GOT3 (cell line): ENCODE measurements at regions not wholly inside any gene's neighbourhood (a gene's known extent, or its start where the extent isn't known, plus 50 kb on each side); places are given as distances from the start of the nearest gene placed in this dataset.
"Not testable (repeated sequence)": the region's sequence is repeated elsewhere in the genome, so short reads cannot be mapped to it uniquely, and the experiment has no call there.

Experiments used
- DNase-seq: peaks from one replicate; lab custom pipeline; 2025; ENCODE audit warnings: mixed read lengths; lab: John Stamatoyannopoulos, UW

DNA sequence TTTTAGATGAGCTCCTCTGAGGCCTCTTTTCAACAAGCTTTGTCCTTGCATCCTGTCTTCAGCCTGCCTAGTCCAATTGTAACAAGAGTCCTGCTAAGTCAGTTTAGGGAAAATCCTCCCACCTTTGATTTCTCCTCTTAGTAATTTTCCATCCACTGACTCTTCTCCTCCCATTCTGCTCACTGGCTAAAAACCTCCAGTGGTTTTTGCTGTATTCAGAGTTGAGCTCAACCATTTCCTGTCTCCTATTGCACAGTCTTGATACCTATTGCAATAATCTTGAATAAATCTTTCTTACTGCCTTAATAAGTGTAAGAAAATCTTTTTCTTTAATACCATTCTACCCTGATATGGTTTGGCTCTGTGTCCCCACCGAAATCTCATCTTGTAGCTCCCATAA lies 117.8 kb upstream of the ENPP6 start:
- DNase-seq: no peak

DNA sequence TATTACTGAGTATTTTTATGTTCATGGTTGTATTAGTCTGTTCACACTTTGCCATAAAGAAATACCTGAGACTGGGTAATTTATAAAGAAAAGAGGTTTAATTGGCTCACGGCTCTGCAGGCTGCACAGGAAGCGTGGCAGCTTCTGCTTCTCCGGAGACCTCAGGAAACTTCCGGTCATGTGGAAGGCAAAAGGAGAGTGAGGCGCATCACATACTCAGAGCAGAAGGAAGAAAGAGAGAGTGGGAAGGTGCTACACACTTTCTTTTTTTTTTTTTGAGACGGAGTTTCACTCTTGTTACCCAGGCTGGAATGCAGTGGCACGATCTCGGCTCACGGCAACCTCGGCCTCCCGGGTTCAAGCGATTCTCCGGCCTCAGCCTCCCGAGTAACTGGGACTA lies 115.8 kb upstream of the ENPP6 start:
- DNase-seq: not testable (repeated sequence)

DNA sequence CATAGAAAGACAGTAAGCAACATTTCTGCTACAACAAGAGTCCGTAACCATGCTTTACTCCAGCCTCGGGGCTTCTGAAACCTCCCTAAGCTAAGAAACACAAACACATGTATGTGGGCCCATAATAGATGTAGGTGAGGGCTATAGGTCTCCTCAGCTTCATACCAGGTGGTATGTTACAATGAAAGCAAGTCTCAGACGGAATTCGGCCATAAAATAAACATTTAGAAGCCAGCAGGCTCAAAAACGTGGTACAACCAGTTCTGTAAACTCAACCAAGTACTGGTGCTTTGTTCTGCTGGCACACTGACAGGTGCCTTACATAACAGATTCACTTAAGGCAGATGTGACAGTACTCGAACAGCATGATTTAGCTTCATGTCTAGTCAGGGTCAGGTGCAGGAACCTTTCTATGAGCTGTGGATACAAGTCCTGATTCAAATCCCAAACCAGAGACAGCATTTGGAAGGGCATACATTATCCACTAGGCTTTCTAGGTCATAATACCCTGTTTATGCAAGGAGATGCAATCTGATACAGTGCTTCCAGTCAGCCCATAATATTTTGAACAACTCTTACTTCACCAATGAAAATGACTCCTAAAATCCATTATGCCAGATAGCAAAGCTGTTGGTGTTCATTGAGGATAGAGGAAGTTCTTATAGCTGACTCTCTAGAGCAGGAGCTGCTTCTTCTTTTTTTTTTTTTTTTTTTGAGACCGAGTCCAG lies 113.8 kb upstream of the ENPP6 start:
- DNase-seq: no peak

DNA sequence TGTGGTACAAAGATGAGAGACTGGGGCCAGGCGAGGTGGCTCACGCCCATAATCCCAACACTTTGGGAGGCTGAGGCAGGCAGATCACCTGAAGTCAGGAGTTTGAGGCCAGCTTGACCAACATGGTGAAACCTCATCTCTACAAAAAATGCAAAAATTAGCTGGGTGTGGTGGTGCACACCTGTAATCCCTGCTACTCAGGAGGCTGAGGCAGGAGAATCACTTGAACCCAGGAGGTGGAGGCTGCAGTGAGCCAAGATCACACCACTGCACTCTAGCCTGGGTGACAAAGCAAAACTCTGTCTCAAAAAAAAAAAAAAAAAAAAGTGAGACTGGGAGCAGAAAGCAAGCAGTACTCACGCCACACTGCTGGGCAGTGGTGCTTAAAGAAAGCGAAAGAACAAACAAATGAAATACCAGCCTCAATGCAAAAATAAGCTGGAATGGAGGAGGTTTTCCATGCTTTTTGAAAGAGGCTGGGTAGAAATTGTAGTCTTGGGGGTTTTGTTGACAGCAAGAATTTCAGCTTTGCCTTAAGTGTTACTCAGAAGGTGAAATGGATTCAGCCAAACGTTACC lies 112.9 kb upstream of the ENPP6 start:
- not testable (repeated sequence) for DNase-seq

DNA sequence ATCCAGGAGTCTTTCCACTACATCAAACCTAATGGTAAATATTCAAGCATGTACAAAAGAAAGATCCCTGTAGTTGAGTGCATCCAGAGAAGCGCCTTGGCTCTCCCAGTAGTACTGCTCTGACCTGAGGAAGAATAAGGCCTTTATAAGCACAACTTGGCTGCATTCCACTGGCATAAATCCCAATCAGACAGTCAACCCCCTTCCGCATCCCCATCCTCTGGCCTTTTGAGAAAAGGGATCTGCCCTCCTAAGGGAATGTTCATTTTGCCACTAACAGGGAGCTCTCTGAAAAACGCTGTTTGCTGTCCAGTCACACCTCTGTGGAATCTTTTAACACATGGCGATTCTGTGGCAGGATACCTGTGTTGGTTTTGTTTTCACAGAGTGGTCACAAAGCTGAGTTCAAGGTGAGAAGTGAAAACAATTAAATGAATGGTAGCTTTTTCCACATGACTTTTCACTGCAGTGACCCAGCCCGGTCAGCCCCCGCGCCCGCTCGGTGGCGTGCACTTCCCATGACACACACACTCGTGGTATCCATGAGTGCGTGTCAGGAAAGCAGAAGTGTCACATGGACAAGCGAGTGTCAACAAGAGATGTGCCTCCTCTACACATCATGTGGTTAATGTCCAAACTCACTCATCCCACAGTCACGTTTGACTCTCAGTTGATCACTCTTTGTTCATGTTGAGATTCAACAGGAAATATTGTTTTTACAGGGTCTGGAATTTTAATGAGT lies 112.2 kb upstream of the ENPP6 start:
- no peak for DNase-seq

DNA sequence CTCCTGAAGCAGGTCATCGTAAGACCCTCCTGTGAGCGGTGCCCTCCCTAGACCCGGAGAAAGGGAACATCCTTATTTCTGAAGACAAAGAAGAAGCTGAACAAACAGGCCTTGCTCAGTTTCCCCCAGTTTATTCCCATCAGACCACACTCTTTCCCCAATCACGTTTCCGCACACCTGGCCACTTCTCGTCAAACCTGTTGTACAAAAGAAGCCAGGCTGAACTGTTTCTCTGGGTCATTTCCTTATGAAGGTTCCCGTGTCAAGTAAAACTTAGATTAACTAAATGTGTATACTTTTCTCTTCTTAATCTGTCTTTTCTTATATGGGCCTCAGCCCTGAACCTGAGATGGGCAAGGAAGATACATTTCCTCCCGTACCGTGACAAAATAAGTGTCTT lies 111.6 kb upstream of the ENPP6 start:
- DNase-seq: no peak

DNA sequence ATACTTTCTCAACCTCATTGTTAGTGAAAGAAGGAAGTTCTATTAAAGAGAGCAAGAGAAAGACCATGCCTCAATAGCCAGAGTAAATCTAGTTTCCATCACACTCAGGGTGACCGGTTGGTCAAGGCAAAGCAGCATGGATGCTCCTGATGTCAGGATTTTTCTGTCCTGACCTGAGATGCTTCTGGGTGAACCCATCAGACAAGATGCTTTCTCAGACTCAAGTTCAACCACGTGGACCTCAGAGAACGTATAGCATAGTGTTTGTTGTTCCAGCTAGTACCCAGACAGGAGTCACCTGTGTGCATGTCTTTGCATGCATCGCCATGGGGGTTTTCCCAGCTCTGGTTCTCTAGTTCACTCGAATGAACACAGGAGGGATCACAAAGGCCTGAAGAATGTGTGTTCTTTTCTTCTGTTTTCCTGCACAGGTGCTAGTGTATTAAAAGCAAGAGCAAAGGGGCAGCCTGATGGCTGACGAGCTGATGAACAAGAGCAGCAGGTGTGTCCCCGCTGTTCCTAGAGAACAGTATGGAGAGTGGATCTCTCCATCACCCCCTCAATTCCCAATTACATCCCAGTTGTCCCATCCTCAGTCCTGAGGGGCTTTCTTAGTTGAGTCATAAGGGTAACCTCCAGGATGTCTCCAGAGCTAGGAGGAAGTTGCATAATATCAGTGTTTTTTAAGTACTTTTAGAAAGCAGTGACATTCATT lies 110.5 kb upstream of the ENPP6 start:
- DNase-seq: no peak

DNA sequence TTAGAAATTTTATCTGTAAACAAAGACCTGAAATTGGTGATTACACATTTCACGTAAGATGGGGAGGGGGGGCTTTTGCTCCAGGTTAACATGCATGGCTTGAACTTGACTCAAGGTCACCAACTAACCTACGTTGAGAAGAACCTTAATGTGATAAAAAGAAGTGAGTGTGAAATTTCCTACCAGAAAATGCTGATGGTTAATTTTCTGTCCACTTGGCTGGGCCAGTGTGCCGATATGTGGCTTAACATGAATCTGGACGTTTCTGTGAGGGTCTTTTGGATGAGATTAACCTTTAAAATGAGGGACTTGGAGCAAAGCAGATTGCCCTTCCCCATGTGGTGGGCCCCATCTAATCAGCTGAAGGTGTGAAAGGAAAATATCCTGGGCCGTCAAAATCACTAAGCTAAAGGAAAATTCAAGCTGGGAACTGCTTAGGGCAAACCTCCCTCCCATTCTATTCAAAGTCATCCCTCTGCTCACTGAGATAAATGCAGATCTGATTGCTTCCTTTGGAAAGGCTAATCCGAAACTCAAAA lies 107.3 kb upstream of the ENPP6 start:
- DNase-seq: no peak

DNA sequence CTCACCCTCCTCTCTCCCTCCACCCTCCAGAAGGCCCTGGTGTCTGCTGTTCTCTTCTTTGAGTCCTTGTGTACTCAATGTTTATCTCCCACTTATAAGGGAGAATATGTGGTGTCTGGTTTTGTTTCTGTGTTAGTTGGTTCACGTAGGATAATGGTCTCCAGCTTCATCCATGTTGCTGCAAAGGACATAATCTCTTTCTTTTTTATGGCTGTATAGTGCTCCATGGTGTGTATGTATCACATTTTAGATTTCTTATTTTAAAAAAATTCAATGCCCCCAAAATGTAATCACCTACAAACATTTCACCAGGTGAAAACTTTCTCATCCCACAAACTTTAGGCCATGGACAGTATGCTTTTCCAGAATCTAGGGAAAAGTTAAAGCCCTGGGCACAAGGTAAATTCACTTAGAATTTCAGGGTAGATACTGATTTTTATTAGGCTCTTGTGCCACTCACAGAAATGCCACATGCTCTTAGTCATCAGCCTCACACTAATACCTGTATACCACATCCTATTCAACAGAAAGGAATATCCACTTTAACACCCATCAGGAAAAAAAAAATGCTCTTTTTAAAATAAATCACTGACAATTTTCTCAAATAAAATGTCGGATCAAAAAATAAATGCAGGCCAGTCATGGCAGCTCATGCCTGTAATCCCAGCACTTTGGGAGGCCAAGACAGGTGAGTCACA lies 104.8 kb upstream of the ENPP6 start:
- no peak for DNase-seq

DNA sequence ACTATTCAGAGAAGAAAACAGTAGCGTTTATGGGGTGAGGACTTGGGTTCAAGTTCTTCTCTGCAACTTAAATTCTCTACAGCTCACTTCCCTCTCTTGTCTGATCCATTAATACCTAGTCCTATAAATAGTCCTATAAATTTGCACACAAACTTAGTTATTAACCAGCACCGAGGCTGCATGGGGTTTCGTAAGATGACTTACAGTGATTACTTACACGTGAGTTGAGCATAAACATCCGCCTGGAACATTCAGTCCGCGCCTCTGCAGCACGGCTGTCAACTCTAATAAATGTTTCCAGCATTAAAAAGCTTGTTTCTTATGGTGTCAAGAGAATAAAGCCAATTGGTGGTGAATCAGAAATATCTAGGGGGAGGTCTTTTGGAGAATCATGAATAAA lies 103.0 kb upstream of the ENPP6 start:
- no peak for DNase-seq

DNA sequence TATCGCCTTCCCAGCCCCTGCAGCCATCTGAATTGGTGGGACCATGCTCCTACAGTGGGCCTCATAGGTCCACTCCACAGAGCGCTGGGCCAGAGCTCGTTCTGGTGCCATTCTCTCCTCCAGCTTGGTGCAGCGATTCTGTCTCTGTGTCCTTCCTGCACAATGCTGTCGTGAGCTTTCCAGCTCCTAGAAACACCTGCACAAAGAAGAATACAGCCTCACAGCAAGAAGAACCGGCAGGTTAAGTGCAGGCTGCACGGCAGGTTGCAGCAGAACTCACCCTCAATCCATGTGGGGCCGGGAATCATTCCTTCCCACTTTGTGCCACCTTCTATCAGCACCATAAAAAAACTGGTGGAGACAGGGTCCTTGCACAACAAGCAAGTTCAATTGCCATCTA lies 101.2 kb upstream of the ENPP6 start:
- DNase-seq: no peak

DNA sequence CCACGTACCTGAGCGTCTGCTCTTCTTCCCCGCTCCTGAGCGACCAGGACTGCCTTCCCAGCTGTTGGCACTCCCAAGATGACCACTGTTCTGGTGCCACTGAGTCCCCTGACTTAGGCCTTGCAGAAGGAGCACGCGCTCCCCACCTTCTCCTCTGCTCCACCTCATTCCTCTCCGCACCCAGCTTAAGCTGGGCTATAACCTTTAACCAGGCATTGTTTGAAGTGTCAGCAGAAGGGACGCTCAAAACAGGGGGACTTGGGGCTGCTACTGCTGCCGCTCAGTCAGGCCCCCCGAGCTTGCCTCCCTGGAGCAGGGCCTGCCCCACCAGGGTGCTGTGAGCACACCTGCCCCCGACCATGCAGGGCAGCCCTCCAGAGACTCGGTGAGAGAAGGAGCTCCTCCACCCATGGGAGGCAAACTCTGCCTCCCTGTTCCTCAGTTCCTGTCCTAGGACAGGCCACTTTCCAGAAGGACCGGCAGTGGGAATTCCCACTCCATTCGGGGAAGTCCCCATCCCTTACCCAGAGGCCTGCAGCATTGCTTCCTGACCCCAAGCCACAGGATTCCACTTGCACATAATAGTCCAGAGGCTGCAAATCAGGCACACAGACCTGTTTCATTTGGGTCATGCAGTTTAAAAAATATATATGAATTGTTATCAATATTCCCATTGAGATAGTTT lies 99.7 kb upstream of the ENPP6 start:
- no peak for DNase-seq

DNA sequence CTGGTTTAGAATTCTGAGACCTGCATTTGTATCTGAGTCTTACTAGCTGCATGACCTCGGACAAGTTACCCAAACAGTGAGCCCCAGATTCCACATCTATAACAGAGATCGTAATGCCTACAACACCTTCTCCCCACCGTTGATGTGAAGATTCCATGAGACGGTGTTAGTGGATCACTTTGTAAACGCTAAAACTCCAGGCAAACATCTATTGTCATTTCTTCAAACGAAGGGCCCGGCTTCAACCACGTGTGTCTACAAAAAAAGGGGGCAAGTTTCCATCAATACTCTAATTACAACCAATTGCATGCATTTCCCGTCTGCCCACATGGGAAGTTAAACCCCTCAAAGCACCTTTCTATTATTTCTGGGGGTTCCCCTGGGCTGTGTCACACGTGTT lies 99.1 kb upstream of the ENPP6 start:
- DNase-seq: no peak

DNA sequence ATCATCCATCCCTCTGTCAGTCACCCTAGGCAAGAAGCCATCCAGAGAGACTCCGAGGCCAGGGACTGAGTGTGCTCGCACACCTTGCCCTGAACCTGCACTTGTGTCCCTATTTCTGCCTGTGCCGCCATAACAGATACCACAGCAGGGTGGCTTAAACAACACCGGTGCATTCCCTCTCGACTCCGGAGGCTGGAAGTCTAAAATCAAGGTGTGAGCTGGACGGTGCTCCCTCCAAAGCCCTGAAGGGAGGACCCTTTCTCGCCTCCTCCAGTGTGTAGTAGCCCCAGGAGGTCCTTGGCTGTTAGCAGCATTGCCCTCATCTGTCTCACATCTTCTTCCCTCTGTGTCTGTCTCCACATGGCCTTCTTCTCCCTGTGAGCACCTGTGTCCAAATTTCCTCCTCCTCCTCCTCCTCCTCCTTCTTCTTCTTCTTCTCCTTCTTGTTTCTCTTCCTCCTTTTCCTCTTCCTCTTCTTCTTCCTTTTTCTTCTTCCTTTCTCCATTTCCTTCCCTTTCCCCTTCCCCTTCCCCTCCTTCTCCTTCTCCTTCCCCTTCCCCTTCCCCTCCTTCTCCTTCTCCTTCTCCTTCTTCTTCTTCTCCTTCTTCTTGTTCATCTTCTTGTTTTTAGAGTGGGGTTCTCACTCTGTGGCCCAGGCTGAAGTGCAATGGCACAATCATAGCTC lies 98.1 kb upstream of the ENPP6 start:
- no peak for DNase-seq

DNA sequence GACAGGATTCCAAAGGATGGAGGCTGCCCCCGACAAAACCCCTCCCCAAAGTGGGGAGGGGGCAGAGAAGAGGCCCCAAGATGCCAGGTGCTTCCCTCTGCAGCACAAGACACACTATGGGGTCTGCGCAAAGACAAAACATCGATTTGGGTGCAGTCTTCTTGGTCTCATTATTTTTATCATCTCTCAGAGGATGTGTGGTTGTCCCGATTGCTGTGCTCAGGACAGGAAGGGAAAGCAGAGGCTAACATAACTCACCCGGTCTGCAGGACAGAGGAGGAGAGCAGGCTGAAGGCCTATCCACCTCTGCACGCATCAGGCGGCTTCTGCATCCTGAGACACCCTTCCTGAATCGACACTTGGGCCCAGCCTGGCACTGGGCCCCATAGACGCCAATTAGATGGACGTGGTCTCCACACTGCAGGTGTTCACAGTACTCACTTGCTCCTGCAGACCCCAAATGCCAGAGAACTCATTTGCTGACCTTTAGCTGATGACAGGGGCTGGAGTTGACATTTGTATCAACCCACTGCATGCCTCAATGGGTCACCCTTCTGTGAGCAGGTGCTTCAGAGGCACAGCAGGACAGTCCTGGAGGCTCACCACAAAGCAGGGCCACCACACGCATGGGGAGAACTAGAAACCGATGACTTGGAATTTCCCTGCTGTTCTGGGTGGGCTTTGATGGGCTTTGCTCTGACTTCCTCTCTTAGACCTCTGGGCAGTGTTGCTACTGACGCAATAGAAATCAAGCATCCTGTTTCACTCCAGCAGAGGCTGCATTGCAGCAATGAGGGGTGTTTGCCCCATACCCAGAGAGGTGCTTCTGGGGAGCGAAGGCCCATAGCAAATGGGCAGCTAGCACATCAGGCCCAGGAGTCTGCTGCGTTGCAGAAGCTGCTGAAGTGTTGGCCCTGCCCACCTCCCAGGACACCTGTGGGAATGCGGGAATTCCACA lies 96.3 kb upstream of the ENPP6 start:
- no peak for DNase-seq

DNA sequence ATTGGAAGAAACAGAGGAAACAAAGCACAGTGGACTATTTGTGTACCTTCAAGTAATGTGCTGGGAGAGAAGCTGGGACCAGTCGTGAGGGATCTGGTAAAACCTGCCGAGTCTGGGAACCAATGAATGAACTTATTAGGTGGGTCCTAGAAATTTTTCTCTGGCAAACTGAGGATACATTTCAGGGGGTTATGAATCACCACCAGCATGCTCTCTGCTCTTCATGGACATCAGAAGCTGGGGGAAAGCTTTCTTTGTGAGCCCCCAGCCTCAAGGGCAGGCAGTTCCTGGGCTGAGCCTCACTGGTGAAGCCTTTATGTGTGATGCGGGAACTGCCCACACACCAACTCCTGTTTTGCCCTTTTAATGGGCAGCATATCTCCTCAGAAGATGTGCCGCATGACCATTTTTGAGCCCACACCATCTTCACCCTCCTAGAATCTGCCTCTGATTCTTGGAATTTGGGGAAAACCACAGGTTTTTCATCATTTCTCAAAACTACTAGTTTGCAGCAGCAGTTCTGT lies 95.4 kb upstream of the ENPP6 start:
- DNase-seq: no peak

DNA sequence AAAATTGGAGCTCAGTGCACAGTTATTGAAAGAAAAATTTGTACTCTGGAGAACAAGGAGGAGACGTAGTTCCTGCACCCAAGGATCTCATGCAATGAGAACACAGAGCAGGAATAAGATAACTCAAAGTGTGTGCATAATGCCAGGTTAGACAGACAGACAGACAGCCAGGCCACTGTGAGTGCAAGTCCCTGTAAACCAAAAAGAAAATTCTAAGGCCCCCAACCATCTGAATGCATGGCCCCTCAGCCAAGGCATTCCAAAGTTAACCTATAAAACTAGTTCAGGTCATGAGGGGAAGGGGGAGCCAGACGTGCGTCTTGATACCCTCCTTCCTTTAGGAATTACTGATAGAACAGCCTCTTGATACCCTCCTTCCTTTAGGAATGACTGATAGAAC lies 94.5 kb upstream of the ENPP6 start:
- no peak for DNase-seq

DNA sequence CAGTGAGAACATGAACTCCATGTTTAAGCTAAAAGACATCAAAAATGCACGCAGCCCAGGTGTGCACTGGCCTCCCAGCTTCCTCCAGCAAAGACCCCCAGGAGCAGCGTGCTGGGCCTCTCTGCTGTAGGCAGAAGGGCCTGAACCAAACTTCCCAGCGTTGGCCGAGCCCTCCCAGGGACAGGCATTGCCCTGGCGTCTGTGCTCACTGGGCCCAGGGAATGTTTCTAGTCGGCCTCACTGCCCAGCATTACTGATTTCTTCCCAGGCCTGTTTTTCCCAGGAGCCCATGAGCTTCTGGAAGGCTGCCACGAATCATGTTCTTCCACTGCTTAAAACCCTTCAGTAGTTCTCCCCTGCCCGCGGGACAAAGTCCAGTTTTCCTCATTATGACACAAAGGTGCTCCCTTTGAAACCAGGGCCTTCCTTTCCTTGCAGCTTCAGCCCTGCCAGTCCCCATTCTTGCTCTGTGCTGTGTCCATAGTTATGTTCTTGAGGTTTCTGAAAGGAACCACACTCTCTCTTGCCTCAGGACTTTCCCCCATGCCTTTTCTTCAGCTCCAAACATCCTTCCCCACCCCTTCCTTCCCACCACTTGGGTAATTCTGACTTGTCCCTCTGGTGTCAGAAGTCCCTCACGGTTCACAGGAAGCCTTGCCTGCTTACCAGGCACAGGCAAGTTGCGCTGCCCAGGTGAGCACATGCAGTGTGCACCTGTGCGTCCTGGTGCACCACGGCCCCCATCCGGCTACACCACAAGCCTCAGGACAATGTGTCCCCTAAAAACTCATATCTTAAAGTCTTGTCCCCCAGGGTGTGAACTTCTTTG lies 93.4 kb upstream of the ENPP6 start:
- DNase-seq: no peak
